Thyroid gland (tissue), 4 donors: ENCODE measurements at regions not wholly inside any gene's neighbourhood (a gene's known extent, or its start where the extent isn't known, plus 50 kb on each side); places are given as distances from the start of the nearest gene placed in this dataset.

ENCODE experiments used
- CTCF ChIP-seq, 6 experiments: fragments of 200-600 bp in 3 of 6; fragments of 450-650 bp in 3 of 6; sonication (generic) in 3 of 6; IDR thresholded peaks; one replicate each; pipeline ENCODE4 v1.5.1; 2016 to 2019; ENCODE audit warnings: antibody characterized with exemption in 6 of 6, mild to moderate bottlenecking in 2 of 6, inconsistent platforms in 1 of 6, moderate library complexity in 1 of 6
- POLR2A ChIP-seq, 2 donors: fragments of 450-650 bp; IDR thresholded peaks; one replicate each; pipeline ENCODE4 v1.6.1; 2017; ENCODE audit warnings: antibody characterized with exemption in 2 of 2, mild to moderate bottlenecking in 2 of 2, moderate library complexity in 1 of 2

- TF ChIP-seq CTCF (IDR thresholded peaks at IDR 0.05) (no peak), POLR2A (IDR thresholded peaks at IDR 0.05) (no peak)
Observed at GRCh38 chr4:13047591-13047990, 436.5 kb downstream of the RAB28 start.
